Astrocyte of the cerebellum (primary cell): ENCODE measurements at regions not wholly inside any gene's neighbourhood (a gene's known extent, or its start where the extent isn't known, plus 50 kb on each side); places are given as distances from the start of the nearest gene placed in this dataset.
A peak's percentile ranks its signal among the peaks of the same experiment; 100 is the strongest.

Experiments
- DNase-seq: peaks from one replicate; pipeline ENCODE4 v3.0.0-alpha.2; 2011; ENCODE audit warnings: low read depth
- H3K4me3 ChIP-seq: 2 replicates; pipeline ENCODE4 v1.5.1; 2011; ENCODE audit warnings: mild to moderate bottlenecking, low read depth, low read length, moderate library complexity
- in situ Hi-C: cut with HindIII; loops from 2 replicates; pipeline ENCODE4 v1.10.0; 2017; ENCODE audit warnings: low sequenced_read_pairs
- TF ChIP-seq, protein P1 (sequence below): IDR thresholded peaks from 2 replicates; pipeline ENCODE4 v1.5.1; 2012; ENCODE audit warnings: low read length, low read depth, moderate library complexity, mild to moderate bottlenecking; ENCODE audit errors: missing control alignments

- DNase-seq: no peak
- in situ Hi-C loops: no loop called here
- TF ChIP-seq, protein P1, sequence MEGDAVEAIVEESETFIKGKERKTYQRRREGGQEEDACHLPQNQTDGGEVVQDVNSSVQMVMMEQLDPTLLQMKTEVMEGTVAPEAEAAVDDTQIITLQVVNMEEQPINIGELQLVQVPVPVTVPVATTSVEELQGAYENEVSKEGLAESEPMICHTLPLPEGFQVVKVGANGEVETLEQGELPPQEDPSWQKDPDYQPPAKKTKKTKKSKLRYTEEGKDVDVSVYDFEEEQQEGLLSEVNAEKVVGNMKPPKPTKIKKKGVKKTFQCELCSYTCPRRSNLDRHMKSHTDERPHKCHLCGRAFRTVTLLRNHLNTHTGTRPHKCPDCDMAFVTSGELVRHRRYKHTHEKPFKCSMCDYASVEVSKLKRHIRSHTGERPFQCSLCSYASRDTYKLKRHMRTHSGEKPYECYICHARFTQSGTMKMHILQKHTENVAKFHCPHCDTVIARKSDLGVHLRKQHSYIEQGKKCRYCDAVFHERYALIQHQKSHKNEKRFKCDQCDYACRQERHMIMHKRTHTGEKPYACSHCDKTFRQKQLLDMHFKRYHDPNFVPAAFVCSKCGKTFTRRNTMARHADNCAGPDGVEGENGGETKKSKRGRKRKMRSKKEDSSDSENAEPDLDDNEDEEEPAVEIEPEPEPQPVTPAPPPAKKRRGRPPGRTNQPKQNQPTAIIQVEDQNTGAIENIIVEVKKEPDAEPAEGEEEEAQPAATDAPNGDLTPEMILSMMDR: peak; percentile 46
- H3K4me3 ChIP-seq: no peak overlapping the region
Observed at GRCh38 chr12:58443273-58443980, 476.9 kb downstream of the LRIG3 start.

DNA sequence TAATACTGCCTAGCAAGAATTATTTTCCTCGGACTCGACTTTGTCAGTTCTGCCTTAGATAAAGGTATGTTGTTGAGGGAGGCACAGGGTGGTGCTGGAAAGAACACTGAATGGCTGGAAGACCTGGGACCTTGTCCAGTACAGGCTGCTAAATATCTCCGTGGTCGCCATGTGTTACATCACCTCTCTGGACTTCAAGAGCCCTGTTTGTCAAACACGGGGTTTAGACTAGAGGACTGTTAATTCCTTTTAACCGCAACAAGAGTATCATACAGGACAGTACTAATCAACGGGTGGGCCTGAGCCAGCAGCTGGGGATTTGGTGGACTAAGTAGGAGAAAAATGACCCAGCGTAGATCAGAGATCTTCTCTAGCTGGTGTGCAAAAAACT, 476.3 kb downstream of the LRIG3 start:
- no peak overlapping the region for H3K4me3 ChIP-seq
- TF ChIP-seq, protein P1: no peak
- peak; percentile 27 for DNase-seq
- in situ Hi-C loops: no loop called here

DNA sequence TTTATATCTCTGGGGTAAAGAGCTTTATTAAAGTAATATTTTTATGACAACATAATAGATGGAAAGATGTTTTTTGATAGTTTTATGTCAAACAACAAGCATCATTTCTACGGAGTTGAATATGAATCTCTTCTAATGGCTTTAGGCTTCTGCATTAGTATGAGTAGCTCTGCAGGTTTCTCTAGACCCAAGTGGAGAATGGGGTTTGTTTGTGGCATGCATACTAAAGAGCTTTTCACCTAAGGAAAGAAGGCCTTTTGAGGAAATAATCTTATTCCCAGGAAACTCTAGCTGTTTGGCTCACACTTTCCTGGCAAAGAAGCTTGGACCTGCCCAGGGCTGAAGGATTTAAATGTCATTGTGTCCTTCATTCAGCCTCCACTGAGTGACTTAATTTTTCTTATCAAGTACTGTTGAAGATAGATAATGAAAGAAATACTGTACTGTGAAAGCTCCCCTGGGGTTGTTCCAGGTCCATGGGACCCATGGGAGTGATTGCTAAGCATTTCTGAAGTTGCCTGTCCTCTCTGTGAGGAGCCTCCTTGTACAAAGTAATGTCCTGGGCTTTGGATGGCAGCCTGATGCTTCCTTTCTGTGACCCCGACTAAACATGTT, 469.3 kb downstream of the LRIG3 start:
- no peak overlapping the region for H3K4me3 ChIP-seq
- TF ChIP-seq, protein P1: no peak
- in situ Hi-C loops: no loop called here
- DNase-seq: no peak

- TF ChIP-seq, protein P1: no peak
- DNase-seq: no peak
- H3K4me3 ChIP-seq: no peak overlapping the region
- in situ Hi-C loops: no loop called here
Observed at GRCh38 chr12:58452546-58452945, 467.8 kb downstream of the LRIG3 start.

- TF ChIP-seq, protein P1: no peak
- H3K4me3 ChIP-seq: no peak overlapping the region
- in situ Hi-C loops: no loop called here
- DNase-seq: no peak
Observed at GRCh38 chr12:58453306-58453705, 467.0 kb downstream of the LRIG3 start.

GRCh38 chr12:58455136-58455535, 465.2 kb downstream of the LRIG3 start:
- H3K4me3 ChIP-seq: no peak overlapping the region
- DNase-seq: no peak
- TF ChIP-seq, protein P1: no peak
- in situ Hi-C loops: no loop called here
